Memory B cell (primary cell): ENCODE measurements at regions not wholly inside any gene's neighbourhood (a gene's known extent, or its start where the extent isn't known, plus 50 kb on each side); places are given as distances from the start of the nearest gene placed in this dataset.
A peak's percentile ranks its signal among the peaks of the same experiment; 100 is the strongest.

Source experiments
- ATAC-seq: fragments of 150-1000 bp; cut with Tn5 transposase; 2 replicates; pipeline ENCODE4 v1.10.0; 2021; ENCODE audit warnings: low read depth, mild to moderate bottlenecking, moderate library complexity
- DNase-seq, 2 donors: peaks; one replicate each; pipeline ENCODE4 v3.0.0; 2022; ENCODE audit warnings: low spot score in 2 of 2
- H3K27ac Mint-ChIP-seq: one replicate; pipeline ENCODE4 v1.8.0; 2022; ENCODE audit warnings: mild to moderate bottlenecking, moderate library complexity, mixed read lengths
- H3K27me3 Mint-ChIP-seq: one replicate; pipeline ENCODE4 v1.8.0; 2022; ENCODE audit warnings: mixed read lengths
- H3K36me3 Mint-ChIP-seq: one replicate; pipeline ENCODE4 v1.8.0; 2022; ENCODE audit warnings: mild to moderate bottlenecking, mixed read lengths
- H3K4me1 Mint-ChIP-seq: one replicate; pipeline ENCODE4 v1.8.0; 2022; ENCODE audit warnings: mixed read lengths
- H3K4me3 Mint-ChIP-seq: one replicate; pipeline ENCODE4 v1.8.0; 2022; ENCODE audit warnings: mild to moderate bottlenecking, moderate library complexity, mixed read lengths
- H3K9me3 Mint-ChIP-seq: one replicate; pipeline ENCODE4 v1.8.0; 2022; ENCODE audit warnings: mixed read lengths

- Mint-ChIP-seq H3K9me3 (no peaks in the 10 kb centered on the region), H3K27ac (no peak overlapping the region), H3K36me3 (peaks cover 21% of the 10 kb centered on the region), H3K4me3 (no peak overlapping the region), H3K27me3 (peaks cover under 1% of the 10 kb centered on the region), H3K4me1 (peaks cover 5% of the 10 kb centered on the region)
- no peak for ATAC-seq
- DNase-seq, result no peak
These were observed 117.3 kb downstream of the BEGAIN start for GRCh38 chr14:100469632-100470522.

GRCh38 chr14:100470523-100470897 is 116.7 kb downstream of the BEGAIN start:
- Mint-ChIP-seq H3K4me3 (no peak overlapping the region), H3K36me3 (peaks cover 21% of the 10 kb centered on the region), H3K9me3 (no peaks in the 10 kb centered on the region), H3K27ac (no peak overlapping the region), H3K4me1 (peaks cover 4% of the 10 kb centered on the region), H3K27me3 (no peaks in the 10 kb centered on the region)
- DNase-seq (no peak), ATAC-seq (no peak)

- Mint-ChIP-seq H3K4me1 (peaks cover 4% of the 10 kb centered on the region), H3K9me3 (no peaks in the 10 kb centered on the region), H3K4me3 (no peak overlapping the region), H3K27me3 (no peaks in the 10 kb centered on the region), H3K36me3 (peaks cover 21% of the 10 kb centered on the region), H3K27ac (no peak overlapping the region)
- DNase-seq, result no peak
- ATAC-seq, result no peak
These were observed 115.7 kb downstream of the BEGAIN start for GRCh38 chr14:100471441-100472093.

- peaks cover 21% of the 10 kb centered on the region for H3K36me3 Mint-ChIP-seq
- H3K9me3 Mint-ChIP-seq, result no peaks in the 10 kb centered on the region
- H3K4me1 Mint-ChIP-seq, result peaks cover 4% of the 10 kb centered on the region
- H3K27ac Mint-ChIP-seq, result no peak overlapping the region
- no peaks in the 10 kb centered on the region for H3K27me3 Mint-ChIP-seq
- H3K4me3 Mint-ChIP-seq, result no peak overlapping the region
- ATAC-seq (no peak), DNase-seq (no peak)
These were observed 115.1 kb downstream of the BEGAIN start for GRCh38 chr14:100472094-100472455.

- H3K4me3 Mint-ChIP-seq, result no peak overlapping the region
- ATAC-seq (no peak), DNase-seq (no peak)
- H3K9me3 Mint-ChIP-seq, result no peaks in the 10 kb centered on the region
- H3K27ac Mint-ChIP-seq, result no peak overlapping the region
- peaks cover 4% of the 10 kb centered on the region for H3K4me1 Mint-ChIP-seq
- H3K27me3 Mint-ChIP-seq, result no peaks in the 10 kb centered on the region
- peaks cover 21% of the 10 kb centered on the region for H3K36me3 Mint-ChIP-seq
These were observed 114.7 kb downstream of the BEGAIN start for GRCh38 chr14:100472491-100472890.

GRCh38 chr14:100473249-100473648 is 114.0 kb downstream of the BEGAIN start:
- DNase-seq (no peak), ATAC-seq (no peak)
- Mint-ChIP-seq H3K4me3 (no peak overlapping the region), H3K27me3 (no peaks in the 10 kb centered on the region), H3K27ac (no peak overlapping the region), H3K36me3 (peaks cover 21% of the 10 kb centered on the region), H3K4me1 (peaks cover 4% of the 10 kb centered on the region), H3K9me3 (no peaks in the 10 kb centered on the region)

- Mint-ChIP-seq H3K4me3 (no peak overlapping the region), H3K27ac (no peak overlapping the region), H3K27me3 (no peaks in the 10 kb centered on the region), H3K4me1 (peaks cover 4% of the 10 kb centered on the region), H3K9me3 (no peaks in the 10 kb centered on the region), H3K36me3 (peaks cover 18% of the 10 kb centered on the region)
- ATAC-seq, result no peak
- no peak for DNase-seq
These were observed 113.0 kb downstream of the BEGAIN start for GRCh38 chr14:100474196-100474595.

GRCh38 chr14:100475268-100475667 is 111.9 kb downstream of the BEGAIN start:
- no peaks in the 10 kb centered on the region for H3K9me3 Mint-ChIP-seq
- no peaks in the 10 kb centered on the region for H3K4me1 Mint-ChIP-seq
- no peak for DNase-seq
- H3K27me3 Mint-ChIP-seq, result no peaks in the 10 kb centered on the region
- no peak overlapping the region for H3K27ac Mint-ChIP-seq
- peaks cover 13% of the 10 kb centered on the region for H3K36me3 Mint-ChIP-seq
- no peak overlapping the region for H3K4me3 Mint-ChIP-seq
- ATAC-seq, result no peak

GRCh38 chr14:100476012-100476822 is 111.0 kb downstream of the BEGAIN start:
- Mint-ChIP-seq H3K4me1 (no peaks in the 10 kb centered on the region), H3K27ac (no peak overlapping the region), H3K4me3 (no peak overlapping the region), H3K27me3 (no peaks in the 10 kb centered on the region), H3K9me3 (no peaks in the 10 kb centered on the region), H3K36me3 (peaks cover 13% of the 10 kb centered on the region)
- DNase-seq (no peak), ATAC-seq (no peak)

GRCh38 chr14:100484531-100485267 is 102.5 kb downstream of the BEGAIN start:
- no peak for ATAC-seq
- no peak for DNase-seq
- H3K4me3 Mint-ChIP-seq, result no peak overlapping the region
- H3K27me3 Mint-ChIP-seq, result no peaks in the 10 kb centered on the region
- peaks cover 7% of the 10 kb centered on the region for H3K4me1 Mint-ChIP-seq
- H3K27ac Mint-ChIP-seq, result no peak overlapping the region
- no peaks in the 10 kb centered on the region for H3K9me3 Mint-ChIP-seq
- H3K36me3 Mint-ChIP-seq, result peaks cover 19% of the 10 kb centered on the region

- H3K9me3 Mint-ChIP-seq, result no peaks in the 10 kb centered on the region
- peaks cover 19% of the 10 kb centered on the region for H3K36me3 Mint-ChIP-seq
- peak; percentile 33 to 47 for DNase-seq
- no peak overlapping the region for H3K27ac Mint-ChIP-seq
- no peak overlapping the region for H3K4me3 Mint-ChIP-seq
- no peaks in the 10 kb centered on the region for H3K27me3 Mint-ChIP-seq
- H3K4me1 Mint-ChIP-seq, result peaks cover 7% of the 10 kb centered on the region
- peak; percentile 39 for ATAC-seq
These were observed 101.0 kb downstream of the BEGAIN start for GRCh38 chr14:100486025-100486828.
